Chondrocyte (in vitro differentiated cells): ENCODE measurements at regions not wholly inside any gene's neighbourhood (a gene's known extent, or its start where the extent isn't known, plus 50 kb on each side); places are given as distances from the start of the nearest gene placed in this dataset.
"Not testable (repeated sequence)": the region's sequence is repeated elsewhere in the genome, so short reads cannot be mapped to it uniquely, and the experiment has no call there.

ENCODE experiments used
- DNase-seq: peaks from one replicate; pipeline ENCODE4 v3.0.0; 2021; ENCODE audit warnings: mixed read lengths, low spot score
- H3K27ac Mint-ChIP-seq: one replicate; pipeline ENCODE4 v1.8.0; 2021; ENCODE audit warnings: mild to moderate bottlenecking, moderate library complexity, mixed read lengths; ENCODE audit not compliant: unreplicated experiment
- H3K27me3 Mint-ChIP-seq: 2 replicates; pipeline ENCODE4 v1.8.0; 2021; ENCODE audit warnings: low read depth, mixed read lengths
- H3K36me3 Mint-ChIP-seq: 2 replicates; pipeline ENCODE4 v1.8.0; 2021; ENCODE audit warnings: low read depth, mixed read lengths
- H3K4me1 Mint-ChIP-seq: 2 replicates; pipeline ENCODE4 v1.8.0; 2021; ENCODE audit warnings: low read depth, mild to moderate bottlenecking, mixed read lengths
- H3K4me3 Mint-ChIP-seq: one replicate; pipeline ENCODE4 v1.8.0; 2021; ENCODE audit warnings: mild to moderate bottlenecking, moderate library complexity, mixed read lengths; ENCODE audit not compliant: unreplicated experiment
- H3K9me3 Mint-ChIP-seq: 2 replicates; pipeline ENCODE4 v1.8.0; 2021; ENCODE audit warnings: low read depth, mixed read lengths
- CTCF ChIP-seq: fragments of 200-600 bp; sonication (generic); IDR thresholded peaks from 2 replicates; pipeline ENCODE4 v1.5.0; 2021; ENCODE audit warnings: antibody characterized with exemption, mild to moderate bottlenecking, moderate library complexity

GRCh38 chr12:83257726-83258125 lies 571.0 kb downstream of the TMTC2 start:
- TF ChIP-seq CTCF, result no peak
- no peak overlapping the region for H3K4me3 Mint-ChIP-seq
- H3K36me3 Mint-ChIP-seq, result no peaks in the 10 kb centered on the region
- no peaks in the 10 kb centered on the region for H3K27me3 Mint-ChIP-seq
- DNase-seq, result no peak
- H3K9me3 Mint-ChIP-seq, result peaks cover 6% of the 10 kb centered on the region
- H3K4me1 Mint-ChIP-seq, result no peaks in the 10 kb centered on the region
- no peak overlapping the region for H3K27ac Mint-ChIP-seq

GRCh38 chr12:83256562-83256961 lies 569.9 kb downstream of the TMTC2 start:
- Mint-ChIP-seq H3K36me3 (no peaks in the 10 kb centered on the region), H3K9me3 (peaks cover 8% of the 10 kb centered on the region), H3K4me3 (no peak overlapping the region), H3K27me3 (no peaks in the 10 kb centered on the region), H3K4me1 (no peaks in the 10 kb centered on the region), H3K27ac (no peak overlapping the region)
- DNase-seq, result no peak
- no peak for TF ChIP-seq CTCF

- H3K36me3 Mint-ChIP-seq, result no peaks in the 10 kb centered on the region
- H3K9me3 Mint-ChIP-seq, result peaks cover 25% of the 10 kb centered on the region
These were observed 564.2 kb downstream of the TMTC2 start for GRCh38 chr12:83250866-83251265.

GRCh38 chr12:83245156-83245555 lies 558.5 kb downstream of the TMTC2 start:
- DNase-seq, result no peak
- no peak for TF ChIP-seq CTCF

More at GRCh38 chr12:83250866-83251265, 564.2 kb downstream of the TMTC2 start:
- Mint-ChIP-seq H3K4me1 (no peaks in the 10 kb centered on the region), H3K27me3 (no peaks in the 10 kb centered on the region), H3K27ac (no peak overlapping the region), H3K4me3 (no peak overlapping the region)
- no peak for DNase-seq
- no peak for TF ChIP-seq CTCF

DNA sequence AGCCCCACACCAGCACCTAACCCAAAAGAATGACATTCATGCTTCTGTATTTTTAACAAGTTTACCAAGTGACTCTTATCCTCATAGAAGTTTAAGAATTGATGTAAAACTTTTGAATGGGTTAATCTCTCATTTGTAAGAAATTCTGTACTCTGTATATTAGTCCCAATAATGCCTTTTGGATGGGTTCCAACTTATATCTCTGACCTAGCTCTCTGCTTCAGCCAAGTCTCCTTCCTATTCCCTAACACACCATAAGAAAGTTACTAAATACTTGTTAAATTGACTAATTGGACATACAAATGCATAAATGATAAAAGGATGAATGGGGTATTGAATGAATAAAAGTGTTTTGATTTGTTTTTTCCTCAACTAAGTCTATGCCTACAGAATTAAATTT lies 557.3 kb downstream of the TMTC2 start:
- H3K4me1 Mint-ChIP-seq, result no peaks in the 10 kb centered on the region
- peaks cover under 1% of the 10 kb centered on the region for H3K27me3 Mint-ChIP-seq
- H3K9me3 Mint-ChIP-seq, result peaks cover 17% of the 10 kb centered on the region
- H3K4me3 Mint-ChIP-seq, result no peak overlapping the region
- no peak for DNase-seq
- H3K36me3 Mint-ChIP-seq, result no peaks in the 10 kb centered on the region
- no peak for TF ChIP-seq CTCF
- H3K27ac Mint-ChIP-seq, result no peak overlapping the region

More at GRCh38 chr12:83245156-83245555, 558.5 kb downstream of the TMTC2 start:
- Mint-ChIP-seq H3K27ac (no peak overlapping the region), H3K27me3 (no peaks in the 10 kb centered on the region), H3K4me3 (no peak overlapping the region), H3K36me3 (no peaks in the 10 kb centered on the region), H3K9me3 (peaks cover 17% of the 10 kb centered on the region), H3K4me1 (no peaks in the 10 kb centered on the region)

- H3K9me3 Mint-ChIP-seq, H3K36me3 Mint-ChIP-seq, H3K27ac Mint-ChIP-seq, H3K4me3 Mint-ChIP-seq, H3K4me1 Mint-ChIP-seq, DNase-seq, H3K27me3 Mint-ChIP-seq: not testable (repeated sequence)
These were observed 547.3 kb downstream of the TMTC2 start for GRCh38 chr12:83233987-83234386.

GRCh38 chr12:83226960-83227359 lies 540.3 kb downstream of the TMTC2 start:
- H3K9me3 Mint-ChIP-seq, H3K36me3 Mint-ChIP-seq, H3K4me3 Mint-ChIP-seq, DNase-seq, H3K27ac Mint-ChIP-seq, H3K4me1 Mint-ChIP-seq, H3K27me3 Mint-ChIP-seq: not testable (repeated sequence)
